ENCODE measurements at regions not wholly inside any gene's neighbourhood (a gene's known extent, or its start where the extent isn't known, plus 50 kb on each side); places are given as distances from the start of the nearest gene placed in this dataset.

DNA sequence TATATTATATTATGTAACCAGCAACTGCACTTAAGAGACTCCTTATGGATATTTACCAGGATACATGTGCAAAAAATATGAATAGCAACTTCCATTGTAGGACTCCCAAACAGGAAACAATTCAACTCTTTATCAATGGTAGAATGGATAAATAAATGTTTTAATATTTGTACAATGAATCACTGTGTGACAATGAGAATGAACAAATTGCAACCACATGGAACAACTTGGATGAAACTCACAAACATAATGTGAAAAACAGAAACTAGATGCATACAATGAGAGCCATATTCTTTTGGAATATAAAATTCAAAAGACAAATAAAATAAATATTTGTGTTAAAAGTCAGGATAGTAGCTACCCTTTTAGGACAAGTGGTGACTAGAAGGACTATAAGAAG lies 1015.7 kb downstream of the TECRL start:
- H3K79me2 ChIP-seq (ENCODE audit: control insufficient read depth, insufficient read depth, low read length, unreplicated experiment): no peaks in the 10 kb centered on the region
- H3K27ac ChIP-seq (ENCODE audit: low read depth, low read length): no peak overlapping the region
- H3K36me3 ChIP-seq (ENCODE audit: insufficient read depth, low read length): no peaks in the 10 kb centered on the region
- no peak overlapping the region for H2AFZ ChIP-seq (ENCODE audit: low read length, unreplicated experiment)
- H3K27me3 ChIP-seq (ENCODE audit: insufficient read depth, low read length): no peaks in the 10 kb centered on the region
- no peak overlapping the region for H3K4me3 ChIP-seq (ENCODE audit: low read depth, low read length)
- H3K4me1 ChIP-seq (ENCODE audit: control insufficient read depth, insufficient read depth, low read length, unreplicated experiment): no peaks in the 10 kb centered on the region

DNA sequence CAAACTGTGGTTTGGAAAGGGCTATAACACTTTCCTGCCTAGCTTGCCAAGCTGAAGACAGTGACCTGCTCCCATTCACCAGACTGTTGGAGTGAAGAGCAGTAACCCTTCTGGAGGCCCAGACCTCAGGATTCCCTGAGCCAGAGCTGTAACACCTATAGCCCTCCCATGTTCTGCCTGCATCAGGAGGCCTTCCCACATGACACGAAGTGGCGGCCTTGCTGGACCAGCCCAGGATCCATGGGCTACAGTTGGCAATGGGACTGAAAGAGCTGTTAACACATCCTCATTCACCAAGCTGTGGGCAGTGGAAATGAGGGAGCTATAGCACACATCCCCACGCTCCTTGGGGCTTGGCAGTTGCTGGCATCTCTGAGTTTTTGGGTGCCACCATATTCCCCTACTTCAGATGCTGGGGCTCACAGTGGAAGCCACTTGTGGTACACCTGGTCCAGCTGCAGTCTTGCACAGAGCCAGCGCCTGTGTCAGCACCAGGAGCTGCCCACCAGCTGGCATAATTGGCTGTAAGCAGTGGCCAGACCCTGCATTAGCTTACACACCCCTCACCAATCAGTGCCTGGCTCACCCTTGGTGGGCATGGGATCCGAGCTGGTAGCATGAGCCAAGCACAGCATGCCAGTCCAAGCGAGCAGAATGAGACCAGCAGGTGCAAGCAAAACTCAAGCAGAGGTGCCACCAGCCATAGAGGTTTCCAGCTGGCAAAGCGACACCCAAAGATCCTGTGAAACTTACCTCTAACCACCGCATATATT lies 1029.3 kb downstream of the TECRL start:
- no peak overlapping the region for H3K27ac ChIP-seq (ENCODE audit: low read depth, low read length)
- no peaks in the 10 kb centered on the region for H3K36me3 ChIP-seq (ENCODE audit: insufficient read depth, low read length)
- H3K79me2 ChIP-seq (ENCODE audit: control insufficient read depth, insufficient read depth, low read length, unreplicated experiment): no peaks in the 10 kb centered on the region
- H3K4me1 ChIP-seq (ENCODE audit: control insufficient read depth, insufficient read depth, low read length, unreplicated experiment): no peaks in the 10 kb centered on the region
- H2AFZ ChIP-seq (ENCODE audit: low read length, unreplicated experiment): no peak overlapping the region
- no peak overlapping the region for H3K4me3 ChIP-seq (ENCODE audit: low read depth, low read length)
- H3K27me3 ChIP-seq (ENCODE audit: insufficient read depth, low read length): no peaks in the 10 kb centered on the region

DNA sequence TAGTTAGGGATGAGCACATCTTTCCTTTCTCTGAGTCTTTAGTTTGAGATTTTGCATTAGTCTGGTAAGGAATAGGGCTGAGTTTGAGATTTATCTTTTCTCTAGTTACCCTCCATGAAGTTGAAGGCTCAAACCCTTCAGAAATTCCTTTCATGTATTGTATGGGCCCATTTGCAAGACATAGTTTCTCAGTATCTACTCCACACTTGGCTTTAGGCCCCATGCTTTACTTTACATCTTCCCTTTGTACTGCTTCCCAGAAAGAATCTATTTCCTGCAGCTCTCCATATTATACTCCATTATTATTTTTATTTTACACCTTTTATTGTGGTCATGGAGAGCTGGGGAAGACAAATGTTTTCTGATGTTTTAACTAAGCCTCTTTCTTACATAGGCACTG lies 1038.2 kb downstream of the TECRL start:
- H3K27ac ChIP-seq (ENCODE audit: low read depth, low read length): no peak overlapping the region
- H2AFZ ChIP-seq (ENCODE audit: low read length, unreplicated experiment): no peak overlapping the region
- no peaks in the 10 kb centered on the region for H3K4me1 ChIP-seq (ENCODE audit: control insufficient read depth, insufficient read depth, low read length, unreplicated experiment)
- no peaks in the 10 kb centered on the region for H3K36me3 ChIP-seq (ENCODE audit: insufficient read depth, low read length)
- no peaks in the 10 kb centered on the region for H3K27me3 ChIP-seq (ENCODE audit: insufficient read depth, low read length)
- H3K79me2 ChIP-seq (ENCODE audit: control insufficient read depth, insufficient read depth, low read length, unreplicated experiment): no peaks in the 10 kb centered on the region
- H3K4me3 ChIP-seq (ENCODE audit: low read depth, low read length): no peak overlapping the region

DNA sequence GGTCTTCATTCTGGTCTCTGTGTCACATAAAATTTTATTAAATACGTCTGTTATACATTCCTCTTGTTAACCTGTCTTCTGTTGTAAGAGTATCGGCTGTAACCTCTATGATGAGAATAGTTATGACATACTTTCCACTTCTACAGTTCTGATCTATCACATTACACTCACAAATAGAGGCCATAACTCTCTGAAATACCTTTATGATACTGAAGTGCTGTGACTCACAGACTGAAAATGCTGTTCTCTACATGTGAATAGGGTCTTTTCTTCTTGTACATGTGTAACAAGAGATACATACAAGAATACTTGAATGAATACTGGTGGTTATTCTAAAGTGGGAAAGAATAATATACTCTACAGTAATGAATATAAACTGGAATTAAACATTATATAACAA lies 1047.6 kb downstream of the TECRL start:
- Histone ChIP-seq H2AFZ (ENCODE audit: low read length, unreplicated experiment) (no peak overlapping the region), H3K27ac (ENCODE audit: low read depth, low read length) (no peak overlapping the region), H3K4me1 (ENCODE audit: control insufficient read depth, insufficient read depth, low read length, unreplicated experiment) (no peaks in the 10 kb centered on the region), H3K4me3 (ENCODE audit: low read depth, low read length) (no peak overlapping the region), H3K36me3 (ENCODE audit: insufficient read depth, low read length) (no peaks in the 10 kb centered on the region), H3K79me2 (ENCODE audit: control insufficient read depth, insufficient read depth, low read length, unreplicated experiment) (no peaks in the 10 kb centered on the region), H3K27me3 (ENCODE audit: insufficient read depth, low read length) (no peaks in the 10 kb centered on the region)

DNA sequence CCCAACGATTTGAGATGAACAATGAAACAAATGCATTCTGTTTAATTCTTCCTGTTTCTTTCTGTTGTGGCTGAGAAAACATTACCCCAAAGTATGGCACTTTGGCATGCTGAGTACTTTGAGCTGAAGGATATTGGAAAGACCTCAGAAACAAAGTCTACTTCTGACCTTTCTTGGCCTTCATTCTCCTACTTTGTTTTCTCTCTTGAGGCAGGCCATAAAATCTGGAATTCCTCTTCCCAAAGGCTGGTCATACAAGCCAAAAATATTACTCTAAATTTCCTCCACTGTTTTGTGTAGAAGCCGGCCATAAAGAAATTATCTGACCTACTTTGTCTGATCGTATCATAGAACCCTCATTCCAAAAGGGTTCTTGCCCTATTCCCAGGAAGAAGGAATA lies 1048.2 kb downstream of the TECRL start:
- no peak overlapping the region for H3K27ac ChIP-seq (ENCODE audit: low read depth, low read length)
- H2AFZ ChIP-seq (ENCODE audit: low read length, unreplicated experiment): no peak overlapping the region
- no peaks in the 10 kb centered on the region for H3K27me3 ChIP-seq (ENCODE audit: insufficient read depth, low read length)
- no peaks in the 10 kb centered on the region for H3K79me2 ChIP-seq (ENCODE audit: control insufficient read depth, insufficient read depth, low read length, unreplicated experiment)
- H3K36me3 ChIP-seq (ENCODE audit: insufficient read depth, low read length): no peaks in the 10 kb centered on the region
- no peak overlapping the region for H3K4me3 ChIP-seq (ENCODE audit: low read depth, low read length)
- H3K4me1 ChIP-seq (ENCODE audit: control insufficient read depth, insufficient read depth, low read length, unreplicated experiment): no peaks in the 10 kb centered on the region

DNA sequence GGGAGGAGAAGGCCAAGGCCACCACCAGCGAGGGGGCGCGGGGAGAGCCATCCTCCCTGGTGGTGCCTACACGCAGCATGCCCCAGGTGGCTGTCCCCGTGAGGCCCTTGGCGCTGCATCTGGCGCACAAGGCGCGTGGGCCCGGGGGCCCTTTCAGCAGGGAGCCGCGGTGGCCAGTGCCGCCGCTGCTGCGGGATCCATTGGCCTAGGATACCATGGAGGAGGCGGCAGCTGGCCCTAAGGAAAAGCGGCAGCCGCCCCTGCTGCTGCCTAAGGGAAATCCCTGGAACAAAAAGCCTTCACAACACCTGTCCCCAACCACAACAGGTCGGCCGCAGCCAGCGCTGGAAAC lies 1059.6 kb downstream of the TECRL start:
- H3K4me1 ChIP-seq (ENCODE audit: control insufficient read depth, insufficient read depth, low read length, unreplicated experiment): no peaks in the 10 kb centered on the region
- H3K27me3 ChIP-seq (ENCODE audit: insufficient read depth, low read length): no peaks in the 10 kb centered on the region
- H3K79me2 ChIP-seq (ENCODE audit: control insufficient read depth, insufficient read depth, low read length, unreplicated experiment): no peaks in the 10 kb centered on the region
- no peak overlapping the region for H3K4me3 ChIP-seq (ENCODE audit: low read depth, low read length)
- H3K27ac ChIP-seq (ENCODE audit: low read depth, low read length): no peak overlapping the region
- no peaks in the 10 kb centered on the region for H3K36me3 ChIP-seq (ENCODE audit: insufficient read depth, low read length)
- no peak overlapping the region for H2AFZ ChIP-seq (ENCODE audit: low read length, unreplicated experiment)

DNA sequence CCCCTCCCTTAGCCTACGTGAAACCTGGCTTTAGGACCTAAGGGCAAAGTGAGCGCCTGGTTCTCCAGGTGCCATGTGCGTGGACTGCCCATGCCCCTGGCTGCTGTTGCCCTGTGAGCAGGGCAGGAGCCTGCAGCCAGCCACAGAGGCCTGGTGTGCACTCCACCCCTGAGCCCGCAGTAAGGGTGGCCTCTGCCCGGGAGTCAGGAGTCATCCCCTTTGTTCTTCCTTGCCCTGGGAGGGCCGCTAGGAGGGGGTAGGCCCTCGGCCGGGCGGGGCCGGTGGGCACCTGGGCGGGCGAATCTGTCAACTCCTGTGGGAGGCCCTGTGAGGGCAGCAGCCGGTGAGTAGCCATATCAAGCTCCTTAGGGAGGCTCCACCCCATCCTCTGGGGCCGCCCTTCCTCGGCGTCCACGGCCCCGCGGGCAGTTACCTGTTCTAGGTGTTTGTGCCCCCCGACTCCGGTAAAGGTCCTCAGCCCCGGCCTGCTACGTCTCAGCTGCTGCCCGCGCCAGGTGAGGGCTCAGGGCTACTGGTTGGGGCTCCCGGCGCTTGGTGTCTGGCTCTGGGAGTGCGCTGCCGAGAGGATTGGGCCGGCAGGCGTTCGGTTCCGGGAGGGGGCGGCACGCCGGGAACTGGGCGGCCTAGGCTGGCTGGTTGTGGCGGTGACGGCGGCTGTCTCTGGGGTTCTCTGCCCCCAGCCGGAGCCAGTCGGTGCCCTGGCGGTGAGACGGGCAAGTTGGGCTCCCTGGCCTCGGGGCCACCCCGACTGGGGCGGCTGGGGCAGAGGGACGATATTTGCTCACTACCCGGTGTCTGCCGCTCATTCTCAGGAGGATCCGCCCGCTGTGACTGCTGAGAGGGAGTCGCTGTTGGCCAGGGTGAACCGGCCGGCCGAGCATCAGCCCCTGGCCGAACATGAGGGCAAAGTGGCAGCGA lies 1060.2 kb downstream of the TECRL start:
- H3K27me3 ChIP-seq (ENCODE audit: insufficient read depth, low read length): no peaks in the 10 kb centered on the region
- H3K27ac ChIP-seq (ENCODE audit: low read depth, low read length): no peak overlapping the region
- H3K36me3 ChIP-seq (ENCODE audit: insufficient read depth, low read length): no peaks in the 10 kb centered on the region
- H3K4me3 ChIP-seq (ENCODE audit: low read depth, low read length): no peak overlapping the region
- H3K4me1 ChIP-seq (ENCODE audit: control insufficient read depth, insufficient read depth, low read length, unreplicated experiment): no peaks in the 10 kb centered on the region
- no peaks in the 10 kb centered on the region for H3K79me2 ChIP-seq (ENCODE audit: control insufficient read depth, insufficient read depth, low read length, unreplicated experiment)
- H2AFZ ChIP-seq (ENCODE audit: low read length, unreplicated experiment): no peak overlapping the region

DNA sequence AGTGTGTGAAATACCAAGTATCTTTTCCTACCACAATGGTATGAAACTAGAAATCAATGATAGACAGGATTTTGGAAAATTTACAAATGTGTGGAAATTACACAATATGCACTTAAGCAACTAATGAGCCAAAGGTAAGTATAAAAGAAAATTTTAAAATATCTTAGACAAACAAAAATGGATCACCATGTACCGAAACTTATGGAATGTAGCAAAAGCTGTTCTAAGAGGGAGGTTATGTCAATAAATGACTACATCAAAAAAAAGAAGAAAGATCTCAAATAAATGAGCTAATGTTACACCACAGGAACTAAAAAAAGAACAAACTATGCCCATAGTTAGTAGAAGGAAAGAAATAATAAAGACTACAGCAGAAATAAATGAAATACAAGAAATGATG lies 1084.1 kb downstream of the TECRL start:
- H3K4me3 ChIP-seq (ENCODE audit: low read depth, low read length): no peak overlapping the region
- no peaks in the 10 kb centered on the region for H3K36me3 ChIP-seq (ENCODE audit: insufficient read depth, low read length)
- H2AFZ ChIP-seq (ENCODE audit: low read length, unreplicated experiment): no peak overlapping the region
- H3K4me1 ChIP-seq (ENCODE audit: control insufficient read depth, insufficient read depth, low read length, unreplicated experiment): no peaks in the 10 kb centered on the region
- no peak overlapping the region for H3K27ac ChIP-seq (ENCODE audit: low read depth, low read length)
- no peaks in the 10 kb centered on the region for H3K79me2 ChIP-seq (ENCODE audit: control insufficient read depth, insufficient read depth, low read length, unreplicated experiment)
- no peaks in the 10 kb centered on the region for H3K27me3 ChIP-seq (ENCODE audit: insufficient read depth, low read length)

DNA sequence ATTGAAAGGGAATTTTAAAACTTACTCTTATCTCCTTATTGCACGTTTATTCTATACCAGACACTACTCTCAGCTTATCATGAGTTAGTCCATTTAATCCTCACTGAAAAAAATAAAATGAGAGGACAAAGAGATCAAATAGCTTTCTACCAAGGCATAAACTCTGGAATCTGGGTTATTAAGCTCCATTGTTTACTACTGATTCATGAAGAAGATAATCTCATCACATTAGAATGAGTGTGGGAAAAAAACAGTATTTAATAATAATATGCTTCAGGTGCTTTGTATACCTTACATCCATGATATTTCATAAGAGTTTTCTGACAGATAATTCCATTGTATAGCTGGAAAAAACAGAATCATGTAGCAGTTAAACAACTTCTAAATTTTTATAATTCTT lies 1092.6 kb downstream of the TECRL start:
- H2AFZ ChIP-seq (ENCODE audit: low read length, unreplicated experiment): no peak overlapping the region
- no peaks in the 10 kb centered on the region for H3K27me3 ChIP-seq (ENCODE audit: insufficient read depth, low read length)
- no peaks in the 10 kb centered on the region for H3K4me1 ChIP-seq (ENCODE audit: control insufficient read depth, insufficient read depth, low read length, unreplicated experiment)
- no peaks in the 10 kb centered on the region for H3K79me2 ChIP-seq (ENCODE audit: control insufficient read depth, insufficient read depth, low read length, unreplicated experiment)
- no peak overlapping the region for H3K27ac ChIP-seq (ENCODE audit: low read depth, low read length)
- H3K4me3 ChIP-seq (ENCODE audit: low read depth, low read length): no peak overlapping the region
- no peaks in the 10 kb centered on the region for H3K36me3 ChIP-seq (ENCODE audit: insufficient read depth, low read length)

DNA sequence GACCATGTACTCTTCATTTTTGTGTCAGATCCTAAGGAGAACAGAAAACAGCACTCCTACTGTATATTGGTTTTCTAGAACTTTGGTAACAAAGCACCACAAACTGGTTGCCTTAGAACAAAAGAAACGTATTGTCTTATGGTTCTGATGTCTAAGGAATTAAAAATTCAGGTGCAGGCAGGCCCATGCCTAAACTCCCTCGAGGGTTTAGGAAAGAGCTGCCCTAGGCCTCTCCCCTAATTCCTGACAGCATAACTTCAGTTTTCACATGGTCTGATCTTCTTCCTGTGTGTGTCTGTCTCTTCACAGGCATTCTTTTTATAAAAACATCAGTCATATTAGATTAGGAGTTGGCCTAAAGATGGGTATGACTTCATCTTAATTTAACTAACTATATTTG lies 1093.6 kb downstream of the TECRL start:
- no peaks in the 10 kb centered on the region for H3K27me3 ChIP-seq (ENCODE audit: insufficient read depth, low read length)
- H3K79me2 ChIP-seq (ENCODE audit: control insufficient read depth, insufficient read depth, low read length, unreplicated experiment): no peaks in the 10 kb centered on the region
- H2AFZ ChIP-seq (ENCODE audit: low read length, unreplicated experiment): no peak overlapping the region

DNA sequence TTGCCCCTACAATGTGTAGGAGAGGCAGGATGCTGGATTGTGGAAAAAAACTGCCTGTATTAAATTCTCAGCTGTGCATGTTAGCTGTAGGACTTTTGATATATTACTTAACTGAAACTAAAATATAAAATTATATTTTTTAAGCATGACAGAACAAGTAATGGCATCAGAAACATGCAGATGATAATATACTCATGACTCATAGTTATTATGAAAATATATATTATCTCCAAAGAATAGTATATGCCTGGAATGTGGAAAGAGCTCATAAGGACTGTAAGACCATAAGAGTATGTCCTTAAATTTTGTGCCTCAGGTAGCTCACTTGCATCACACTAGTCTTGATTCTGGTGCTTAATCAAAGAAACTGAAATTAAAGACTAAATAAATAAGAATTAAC lies 1100.6 kb downstream of the TECRL start:
- Histone ChIP-seq H3K4me1 (ENCODE audit: control insufficient read depth, insufficient read depth, low read length, unreplicated experiment) (no peaks in the 10 kb centered on the region), H3K4me3 (ENCODE audit: low read depth, low read length) (no peak overlapping the region), H3K27me3 (ENCODE audit: insufficient read depth, low read length) (no peaks in the 10 kb centered on the region), H3K36me3 (ENCODE audit: insufficient read depth, low read length) (no peaks in the 10 kb centered on the region), H3K27ac (ENCODE audit: low read depth, low read length) (no peak overlapping the region), H2AFZ (ENCODE audit: low read length, unreplicated experiment) (no peak overlapping the region), H3K79me2 (ENCODE audit: control insufficient read depth, insufficient read depth, low read length, unreplicated experiment) (no peaks in the 10 kb centered on the region)

More for the DNA sequence above, 1093.6 kb downstream of the TECRL start:
- Histone ChIP-seq H3K36me3 (ENCODE audit: insufficient read depth, low read length) (no peaks in the 10 kb centered on the region), H3K4me3 (ENCODE audit: low read depth, low read length) (no peak overlapping the region), H3K4me1 (ENCODE audit: control insufficient read depth, insufficient read depth, low read length, unreplicated experiment) (no peaks in the 10 kb centered on the region), H3K27ac (ENCODE audit: low read depth, low read length) (no peak overlapping the region)

Measured in ACC112 (cell line).